ENCODE measurements at regions not wholly inside any gene's neighbourhood (a gene's known extent, or its start where the extent isn't known, plus 50 kb on each side); places are given as distances from the start of the nearest gene placed in this dataset.

- ChIA-PET POLR2A (no interaction called here), CTCF (interaction anchor here (0.9 kb wide), 1 partner anchor 14 kb away, joined by 3 read pairs; no protein-coding TSS in a partner anchor)
- Histone ChIP-seq H3K4me3 (ENCODE audit: low read depth, low read length) (no peak overlapping the region), H3K27me3 (ENCODE audit: control insufficient read depth, insufficient read depth, low read length) (no peaks in the 10 kb centered on the region), H3K36me3 (ENCODE audit: control insufficient read depth, insufficient read depth, low read length) (no peaks in the 10 kb centered on the region)
- no peak for TF ChIP-seq CTCF (IDR thresholded peaks at IDR 0.05; ENCODE audit: insufficient read depth, low read depth, low read length)
- DNase-seq (ENCODE audit: low read depth): no peak
These were observed 243.1 kb upstream of the FOXN3 start for GRCh38 chr14:89660166-89660565.

- H3K27me3 ChIP-seq (ENCODE audit: control insufficient read depth, insufficient read depth, low read length): no peaks in the 10 kb centered on the region
- CTCF ChIA-PET: interaction anchor here (0.6 kb wide), 1 partner anchor 32 kb away, joined by 3 read pairs; no protein-coding TSS in a partner anchor
- no peak for DNase-seq (ENCODE audit: low read depth)
- no peak for TF ChIP-seq CTCF (IDR thresholded peaks at IDR 0.05; ENCODE audit: insufficient read depth, low read depth, low read length)
- POLR2A ChIA-PET: no interaction called here
- H3K4me3 ChIP-seq (ENCODE audit: low read depth, low read length): no peak overlapping the region
- no peaks in the 10 kb centered on the region for H3K36me3 ChIP-seq (ENCODE audit: control insufficient read depth, insufficient read depth, low read length)
These were observed 242.1 kb upstream of the FOXN3 start for GRCh38 chr14:89658977-89659670.

GRCh38 chr14:89657014-89657413 lies 240.0 kb upstream of the FOXN3 start:
- DNase-seq (ENCODE audit: low read depth): no peak
- no peak for TF ChIP-seq CTCF (IDR thresholded peaks at IDR 0.05; ENCODE audit: insufficient read depth, low read depth, low read length)
- ChIA-PET POLR2A (no interaction called here), CTCF (no interaction called here)
- no peak overlapping the region for H3K4me3 ChIP-seq (ENCODE audit: low read depth, low read length)
- no peaks in the 10 kb centered on the region for H3K36me3 ChIP-seq (ENCODE audit: control insufficient read depth, insufficient read depth, low read length)
- H3K27me3 ChIP-seq (ENCODE audit: control insufficient read depth, insufficient read depth, low read length): no peaks in the 10 kb centered on the region

- TF ChIP-seq CTCF (IDR thresholded peaks at IDR 0.05; ENCODE audit: insufficient read depth, low read depth, low read length): no peak
- Histone ChIP-seq H3K4me3 (ENCODE audit: low read depth, low read length) (no peak overlapping the region), H3K27me3 (ENCODE audit: control insufficient read depth, insufficient read depth, low read length) (no peaks in the 10 kb centered on the region), H3K36me3 (ENCODE audit: control insufficient read depth, insufficient read depth, low read length) (no peaks in the 10 kb centered on the region)
- DNase-seq (ENCODE audit: low read depth): no peak
- CTCF ChIA-PET: no interaction called here
- POLR2A ChIA-PET: no interaction called here
These were observed 238.0 kb upstream of the FOXN3 start for GRCh38 chr14:89654998-89655397.

GRCh38 chr14:89652352-89652751 lies 235.3 kb upstream of the FOXN3 start:
- no peak for DNase-seq (ENCODE audit: low read depth)
- no peak for TF ChIP-seq CTCF (IDR thresholded peaks at IDR 0.05; ENCODE audit: insufficient read depth, low read depth, low read length)
- POLR2A ChIA-PET: no interaction called here
- Histone ChIP-seq H3K36me3 (ENCODE audit: control insufficient read depth, insufficient read depth, low read length) (no peaks in the 10 kb centered on the region), H3K27me3 (ENCODE audit: control insufficient read depth, insufficient read depth, low read length) (no peaks in the 10 kb centered on the region), H3K4me3 (ENCODE audit: low read depth, low read length) (no peak overlapping the region)
- CTCF ChIA-PET: interaction anchor here (1.3 kb wide), 1 partner anchor 10 kb away, joined by 3 read pairs; no protein-coding TSS in a partner anchor
